GM12878 (cell line): ENCODE measurements at regions not wholly inside any gene's neighbourhood (a gene's known extent, or its start where the extent isn't known, plus 50 kb on each side); places are given as distances from the start of the nearest gene placed in this dataset.

Experiments used
- ATAC-seq: fragments of 200-7000 bp; cut with Tn5 transposase; 3 replicates; pipeline ENCODE4 v1.9.1; 2020; ENCODE audit warnings: mild to moderate bottlenecking, moderate library complexity
- BruUV-seq: library from RNA; stranded (reverse); fragments of 400-500 nt; replicated peaks from 2 replicates; lab custom pipeline; 2021; lab: Mats Ljungman, UMichigan
- CTCF ChIA-PET: fragments of 300-600 bp; sonication (Branson Sonifier 250); formaldehyde crosslinking; extraction: SDS; loops from one replicate; lab custom pipeline; 2021; ENCODE audit warnings: inconsistent platforms; lab: Yijun Ruan, JAX
- POLR2A ChIA-PET: fragments of 350-600 bp; formaldehyde crosslinking; extraction: SDS; loops from one replicate; lab custom pipeline; 2021; ENCODE audit warnings: inconsistent platforms; lab: Charles Lee
- RAD21 ChIA-PET: fragments of 300-600 bp; sonication (Branson Sonifier 250); formaldehyde crosslinking; loops from one replicate; lab custom pipeline; 2023; ENCODE audit warnings: antibody characterized with exemption; ENCODE audit not compliant: unreplicated experiment; lab: Charles Lee
- SMC1A ChIA-PET: fragments of 300-600 bp; sonication (Branson Sonifier 250); formaldehyde crosslinking; loops from one replicate; lab custom pipeline; 2023; ENCODE audit not compliant: unreplicated experiment, uncharacterized antibody; lab: Charles Lee
- DNase-seq: peaks from one replicate; pipeline ENCODE4 v3.0.0-alpha.2; 2011; ENCODE audit warnings: low read depth, low spot score
- FAIRE-seq: peaks from 3 replicates; lab custom pipeline; 2011; peaks lifted over from hg19 to GRCh38; lab: Jason Lieb, UNC
- H2AFZ ChIP-seq: 2 replicates; pipeline ENCODE4 v1.6.0; 2011; ENCODE audit warnings: low read depth, low read length, control low read depth; ENCODE audit not compliant: control insufficient read depth
- H3K27ac ChIP-seq: 2 replicates; pipeline ENCODE4 v1.5.1; 2011; ENCODE audit warnings: control low read depth; ENCODE audit not compliant: control insufficient read depth, insufficient read depth
- H3K27me3 ChIP-seq, 2 experiments: replicated peaks in 1 of 2; 2 replicates each; pipeline versions ENCODE4 v1.6.0 to v1.6.1; 2011; ENCODE audit warnings: low read length in 1 of 2; ENCODE audit not compliant: control insufficient read depth in 2 of 2, insufficient read depth in 2 of 2
- H3K36me3 ChIP-seq, 2 experiments: 2 replicates each; pipeline ENCODE4 v1.5.1; 2011; ENCODE audit warnings: low read length in 1 of 2; ENCODE audit not compliant: control insufficient read depth in 2 of 2, insufficient read depth in 2 of 2
- H3K4me1 ChIP-seq: 2 replicates; pipeline ENCODE4 v1.6.1; 2011; ENCODE audit warnings: mild to moderate bottlenecking, low read length, moderate library complexity, mixed read lengths; ENCODE audit not compliant: control insufficient read depth, insufficient read depth
- H3K4me2 ChIP-seq: 2 replicates; pipeline ENCODE4 v1.6.0; 2011; ENCODE audit warnings: control low read depth; ENCODE audit not compliant: control insufficient read depth, insufficient read depth
- H3K4me3 ChIP-seq: fragments of 200-600 bp; sonication (generic); 2 replicates; pipeline ENCODE4 v1.5.1; 2016
- H3K79me2 ChIP-seq: 2 replicates; pipeline ENCODE4 v1.6.0; 2011; ENCODE audit warnings: low read length; ENCODE audit not compliant: control insufficient read depth, insufficient read depth
- H3K9ac ChIP-seq: 2 replicates; pipeline ENCODE4 v1.8.0; 2011; ENCODE audit warnings: low read length, control low read depth, mixed read lengths; ENCODE audit not compliant: control insufficient read depth, insufficient read depth
- H3K9me3 ChIP-seq: replicated peaks from 3 replicates; pipeline ENCODE4 v1.5.1; 2011; ENCODE audit warnings: mild to moderate bottlenecking, low read length; ENCODE audit not compliant: control insufficient read depth, insufficient read depth
- H4K20me1 ChIP-seq: 2 replicates; pipeline ENCODE4 v1.6.0; 2011; ENCODE audit not compliant: control insufficient read depth, insufficient read depth
- CREB1 ChIP-seq: IDR thresholded peaks from 2 replicates; pipeline ENCODE4 v1.6.1; 2012; ENCODE audit warnings: low read depth, mild to moderate bottlenecking, inconsistent platforms
- FOS ChIP-seq: IDR thresholded peaks from 3 replicates; pipeline ENCODE4 v1.6.1; 2011; ENCODE audit warnings: borderline replicate concordance; ENCODE audit not compliant: insufficient read length; ENCODE audit errors: extremely low read depth
- RAD51 ChIP-seq: fragments of 450-650 bp; IDR thresholded peaks from 2 replicates; pipeline ENCODE4 v1.6.1; 2016; ENCODE audit warnings: moderate library complexity, mild to moderate bottlenecking, inconsistent platforms
- SRF ChIP-seq, 2 experiments: IDR thresholded peaks; 2 replicates each; pipeline ENCODE4 v1.6.1; 2011; ENCODE audit warnings: low read depth in 2 of 2, low read length in 2 of 2, mild to moderate bottlenecking in 1 of 2, moderate library complexity in 1 of 2
- TCF12 ChIP-seq: IDR thresholded peaks from 2 replicates; pipeline ENCODE4 v1.6.1; 2011; ENCODE audit warnings: low read depth, mild to moderate bottlenecking, low read length
- WGBS: methylation state at CpG from one replicate; pipeline ENCODE4 v1.1.6; 2016; ENCODE audit warnings: low lambda C conversion rate; ENCODE audit not compliant: insufficient replicate concordance, insufficient coverage; ENCODE audit errors: missing lambda C conversion rate; 5-methylcytosine and 5-hydroxymethylcytosine counted together
- in situ Hi-C: fragments of 300-500 bp; cut with MboI; formaldehyde crosslinking; loops from 9 replicates; pipeline ENCODE4 v1.14.3; 2018; ENCODE audit warnings: mixed read lengths
- intact Hi-C: fragments of 100-400 bp; cut with micrococcal nuclease; formaldehyde crosslinking; loops from one replicate; pipeline ENCODE4 v1.14.2; 2022; ENCODE audit not compliant: unreplicated experiment
- TF ChIP-seq, protein P1 (sequence below): IDR thresholded peaks from 2 replicates; pipeline ENCODE4 v1.6.1; 2012; ENCODE audit warnings: low read depth, low read length, improper control_type of control experiment
- TF ChIP-seq, protein P2 (sequence below): fragments of 450-650 bp; IDR thresholded peaks from 2 replicates; pipeline ENCODE4 v1.6.1; 2017; ENCODE audit warnings: mild to moderate bottlenecking, low read depth, inconsistent platforms; ENCODE audit not compliant: poor library complexity, severe bottlenecking
- TF ChIP-seq, protein P3 (sequence below): fragments of 450-650 bp; IDR thresholded peaks from 2 replicates; pipeline ENCODE4 v1.6.1; 2017; ENCODE audit warnings: mild to moderate bottlenecking, moderate library complexity
- TF ChIP-seq, protein P4 (sequence below): IDR thresholded peaks from 2 replicates; pipeline ENCODE4 v1.6.1; 2011; ENCODE audit warnings: mild to moderate bottlenecking, low read depth, low read length, moderate library complexity; ENCODE audit not compliant: insufficient replicate concordance

DNA sequence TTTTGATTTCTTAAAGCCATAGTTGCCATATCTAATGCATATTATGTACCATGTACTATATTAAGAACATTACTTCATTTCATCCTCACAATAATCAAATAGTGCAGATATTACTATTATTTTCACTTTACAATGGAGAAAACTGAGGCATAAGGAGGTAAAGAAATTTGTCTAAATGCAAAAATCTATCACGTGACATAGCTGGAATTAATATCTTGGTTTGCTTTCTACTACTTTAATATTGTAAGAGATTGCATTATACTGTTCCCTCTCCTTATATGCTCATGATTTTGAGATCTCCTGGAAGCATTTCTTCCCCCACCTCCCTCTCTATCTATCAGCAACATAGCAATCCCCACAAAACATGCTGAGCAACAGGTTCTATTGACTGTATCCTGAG lies 330.8 kb upstream of the SPTLC3 start:
- no peaks in the 10 kb centered on the region for H3K36me3 ChIP-seq
- intact Hi-C loops (no loop called here), in situ Hi-C loops (no loop called here)
- H3K27ac ChIP-seq, result no peak overlapping the region
- BruUV-seq, result no TSS peak
- H3K4me3 ChIP-seq, result no peak overlapping the region
- no peaks in the 10 kb centered on the region for H3K79me2 ChIP-seq
- SMC1A ChIA-PET, result no interaction called here
- no peak for TF ChIP-seq CREB1
- TF ChIP-seq SRF (IDR thresholded peaks at IDR 0.05; ENCODE audit: low read depth in 2 of 2, low read length in 2 of 2), result no peak
- TF ChIP-seq RAD51, result peak; percentile 18; the same call in 1 of the 2 replicates
- H3K9ac ChIP-seq, result no peak overlapping the region
- no peak for ATAC-seq
- H4K20me1 ChIP-seq, result no peaks in the 10 kb centered on the region
- DNase-seq, result no peak
- WGBS, result 0% methylated on average over 1 of the region's 1 CpG
- H3K9me3 ChIP-seq, result no peaks in the 10 kb centered on the region
- H3K4me2 ChIP-seq, result no peak overlapping the region
- POLR2A ChIA-PET, result no interaction called here
- no peak for FAIRE-seq
- H3K4me1 ChIP-seq, result no peaks in the 10 kb centered on the region
- CTCF ChIA-PET, result no interaction called here
- no peak overlapping the region for H2AFZ ChIP-seq
- RAD21 ChIA-PET, result no interaction called here
- H3K27me3 ChIP-seq, result no peaks in the 10 kb centered on the region

DNA sequence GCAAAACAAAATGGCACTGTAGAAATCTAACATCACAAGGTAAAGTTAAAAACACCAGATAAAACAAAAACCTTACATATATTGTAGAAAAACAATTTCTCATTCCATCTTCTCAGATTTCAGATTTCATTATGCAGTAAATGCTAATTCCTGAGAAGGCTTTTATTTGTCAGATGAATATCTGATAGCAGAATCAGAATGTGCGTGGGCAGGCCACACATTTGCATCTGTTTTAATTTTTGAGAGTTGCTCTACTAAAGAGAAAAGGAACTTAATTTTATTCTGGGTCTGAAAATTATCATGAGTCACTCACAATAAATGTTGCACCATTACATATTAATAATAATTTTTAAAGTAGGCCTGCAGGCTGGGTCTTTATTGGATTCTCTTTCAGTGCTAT lies 329.3 kb upstream of the SPTLC3 start:
- in situ Hi-C loops (no loop called here), intact Hi-C loops (no loop called here)
- TF ChIP-seq, protein P1, sequence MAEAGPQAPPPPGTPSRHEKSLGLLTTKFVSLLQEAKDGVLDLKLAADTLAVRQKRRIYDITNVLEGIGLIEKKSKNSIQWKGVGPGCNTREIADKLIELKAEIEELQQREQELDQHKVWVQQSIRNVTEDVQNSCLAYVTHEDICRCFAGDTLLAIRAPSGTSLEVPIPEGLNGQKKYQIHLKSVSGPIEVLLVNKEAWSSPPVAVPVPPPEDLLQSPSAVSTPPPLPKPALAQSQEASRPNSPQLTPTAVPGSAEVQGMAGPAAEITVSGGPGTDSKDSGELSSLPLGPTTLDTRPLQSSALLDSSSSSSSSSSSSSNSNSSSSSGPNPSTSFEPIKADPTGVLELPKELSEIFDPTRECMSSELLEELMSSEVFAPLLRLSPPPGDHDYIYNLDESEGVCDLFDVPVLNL, result no peak
- TF ChIP-seq, protein P2, sequence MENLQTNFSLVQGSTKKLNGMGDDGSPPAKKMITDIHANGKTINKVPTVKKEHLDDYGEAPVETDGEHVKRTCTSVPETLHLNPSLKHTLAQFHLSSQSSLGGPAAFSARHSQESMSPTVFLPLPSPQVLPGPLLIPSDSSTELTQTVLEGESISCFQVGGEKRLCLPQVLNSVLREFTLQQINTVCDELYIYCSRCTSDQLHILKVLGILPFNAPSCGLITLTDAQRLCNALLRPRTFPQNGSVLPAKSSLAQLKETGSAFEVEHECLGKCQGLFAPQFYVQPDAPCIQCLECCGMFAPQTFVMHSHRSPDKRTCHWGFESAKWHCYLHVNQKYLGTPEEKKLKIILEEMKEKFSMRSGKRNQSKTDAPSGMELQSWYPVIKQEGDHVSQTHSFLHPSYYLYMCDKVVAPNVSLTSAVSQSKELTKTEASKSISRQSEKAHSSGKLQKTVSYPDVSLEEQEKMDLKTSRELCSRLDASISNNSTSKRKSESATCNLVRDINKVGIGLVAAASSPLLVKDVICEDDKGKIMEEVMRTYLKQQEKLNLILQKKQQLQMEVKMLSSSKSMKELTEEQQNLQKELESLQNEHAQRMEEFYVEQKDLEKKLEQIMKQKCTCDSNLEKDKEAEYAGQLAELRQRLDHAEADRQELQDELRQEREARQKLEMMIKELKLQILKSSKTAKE, result no peak
- no peak for TF ChIP-seq TCF12
- TF ChIP-seq, protein P3, sequence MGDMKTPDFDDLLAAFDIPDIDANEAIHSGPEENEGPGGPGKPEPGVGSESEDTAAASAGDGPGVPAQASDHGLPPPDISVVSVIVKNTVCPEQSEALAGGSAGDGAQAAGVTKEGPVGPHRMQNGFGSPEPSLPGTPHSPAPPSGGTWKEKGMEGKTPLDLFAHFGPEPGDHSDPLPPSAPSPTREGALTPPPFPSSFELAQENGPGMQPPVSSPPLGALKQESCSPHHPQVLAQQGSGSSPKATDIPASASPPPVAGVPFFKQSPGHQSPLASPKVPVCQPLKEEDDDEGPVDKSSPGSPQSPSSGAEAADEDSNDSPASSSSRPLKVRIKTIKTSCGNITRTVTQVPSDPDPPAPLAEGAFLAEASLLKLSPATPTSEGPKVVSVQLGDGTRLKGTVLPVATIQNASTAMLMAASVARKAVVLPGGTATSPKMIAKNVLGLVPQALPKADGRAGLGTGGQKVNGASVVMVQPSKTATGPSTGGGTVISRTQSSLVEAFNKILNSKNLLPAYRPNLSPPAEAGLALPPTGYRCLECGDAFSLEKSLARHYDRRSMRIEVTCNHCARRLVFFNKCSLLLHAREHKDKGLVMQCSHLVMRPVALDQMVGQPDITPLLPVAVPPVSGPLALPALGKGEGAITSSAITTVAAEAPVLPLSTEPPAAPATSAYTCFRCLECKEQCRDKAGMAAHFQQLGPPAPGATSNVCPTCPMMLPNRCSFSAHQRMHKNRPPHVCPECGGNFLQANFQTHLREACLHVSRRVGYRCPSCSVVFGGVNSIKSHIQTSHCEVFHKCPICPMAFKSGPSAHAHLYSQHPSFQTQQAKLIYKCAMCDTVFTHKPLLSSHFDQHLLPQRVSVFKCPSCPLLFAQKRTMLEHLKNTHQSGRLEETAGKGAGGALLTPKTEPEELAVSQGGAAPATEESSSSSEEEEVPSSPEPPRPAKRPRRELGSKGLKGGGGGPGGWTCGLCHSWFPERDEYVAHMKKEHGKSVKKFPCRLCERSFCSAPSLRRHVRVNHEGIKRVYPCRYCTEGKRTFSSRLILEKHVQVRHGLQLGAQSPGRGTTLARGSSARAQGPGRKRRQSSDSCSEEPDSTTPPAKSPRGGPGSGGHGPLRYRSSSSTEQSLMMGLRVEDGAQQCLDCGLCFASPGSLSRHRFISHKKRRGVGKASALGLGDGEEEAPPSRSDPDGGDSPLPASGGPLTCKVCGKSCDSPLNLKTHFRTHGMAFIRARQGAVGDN, result no peak
- no peak for TF ChIP-seq FOS
- TF ChIP-seq, protein P4, sequence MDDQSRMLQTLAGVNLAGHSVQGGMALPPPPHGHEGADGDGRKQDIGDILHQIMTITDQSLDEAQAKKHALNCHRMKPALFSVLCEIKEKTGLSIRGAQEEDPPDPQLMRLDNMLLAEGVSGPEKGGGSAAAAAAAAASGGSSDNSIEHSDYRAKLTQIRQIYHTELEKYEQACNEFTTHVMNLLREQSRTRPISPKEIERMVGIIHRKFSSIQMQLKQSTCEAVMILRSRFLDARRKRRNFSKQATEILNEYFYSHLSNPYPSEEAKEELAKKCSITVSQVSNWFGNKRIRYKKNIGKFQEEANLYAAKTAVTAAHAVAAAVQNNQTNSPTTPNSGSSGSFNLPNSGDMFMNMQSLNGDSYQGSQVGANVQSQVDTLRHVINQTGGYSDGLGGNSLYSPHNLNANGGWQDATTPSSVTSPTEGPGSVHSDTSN, result no peak

More for the DNA sequence above, 329.3 kb upstream of the SPTLC3 start:
- no peak overlapping the region for H3K4me2 ChIP-seq
- RAD21 ChIA-PET, result no interaction called here
- no peaks in the 10 kb centered on the region for H3K36me3 ChIP-seq
- no peak for ATAC-seq
- H3K9me3 ChIP-seq, result no peaks in the 10 kb centered on the region
- CTCF ChIA-PET, result no interaction called here
- WGBS, result 5% methylated on average over 1 of the region's 1 CpG
- no peaks in the 10 kb centered on the region for H3K27me3 ChIP-seq
- H3K79me2 ChIP-seq, result no peaks in the 10 kb centered on the region
- no peaks in the 10 kb centered on the region for H4K20me1 ChIP-seq
- H3K4me1 ChIP-seq, result no peaks in the 10 kb centered on the region
- POLR2A ChIA-PET, result no interaction called here
- no peak overlapping the region for H2AFZ ChIP-seq
- no peak overlapping the region for H3K4me3 ChIP-seq
- H3K27ac ChIP-seq, result no peak overlapping the region
- FAIRE-seq, result no peak
- no peak overlapping the region for H3K9ac ChIP-seq
- no TSS peak for BruUV-seq
- no peak for DNase-seq
- SMC1A ChIA-PET, result no interaction called here
